ENCODE measurements at regions not wholly inside any gene's neighbourhood (a gene's known extent, or its start where the extent isn't known, plus 50 kb on each side); places are given as distances from the start of the nearest gene placed in this dataset.
"Not testable (repeated sequence)": the region's sequence is repeated elsewhere in the genome, so short reads cannot be mapped to it uniquely, and the experiment has no call there.

DNA sequence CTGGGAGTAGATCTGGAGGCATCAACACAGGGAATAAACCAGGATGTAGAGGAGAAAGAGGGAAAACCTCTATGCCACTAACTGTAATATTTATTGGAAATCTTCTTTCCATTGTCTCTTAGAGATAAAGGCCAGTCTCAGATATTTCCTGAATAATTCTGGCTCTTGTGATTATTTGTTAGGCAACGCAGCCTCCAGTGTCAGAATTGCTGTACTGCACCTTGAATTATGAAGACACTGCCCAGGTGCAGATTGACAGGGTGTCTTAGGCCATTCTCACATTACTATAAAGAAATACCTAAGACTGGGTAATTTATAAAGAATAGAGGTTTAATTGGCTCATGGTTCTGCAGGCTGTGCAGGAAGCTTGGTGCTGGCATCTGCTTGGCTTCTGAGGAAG, 100.7 kb upstream of the ZDHHC15 start:
- no peaks in the 10 kb centered on the region for H3K27me3 ChIP-seq (ENCODE audit: insufficient read depth, insufficient read length)

DNA sequence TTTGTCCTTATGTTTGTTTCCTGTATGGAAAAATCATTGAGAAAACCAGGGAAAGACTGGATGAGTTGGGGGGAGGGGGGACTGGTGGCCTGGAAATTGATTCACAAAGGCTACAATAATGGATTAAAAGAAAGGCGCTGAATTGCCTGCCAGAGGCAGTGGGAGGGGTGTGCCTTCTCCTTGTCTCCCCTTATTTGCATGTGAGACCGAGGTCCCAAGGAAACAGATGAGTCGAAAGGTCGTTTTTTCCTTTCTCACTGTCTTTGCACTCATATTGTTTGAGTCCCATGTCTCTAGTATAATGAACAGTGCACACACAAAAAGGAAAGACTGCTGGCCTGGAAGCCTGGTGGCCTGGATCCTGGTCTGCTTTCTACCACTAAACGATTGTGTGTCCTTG, 86.6 kb upstream of the ZDHHC15 start:
- Histone ChIP-seq H3K27me3 (ENCODE audit: insufficient read depth, insufficient read length) (no peaks in the 10 kb centered on the region), H3K36me3 (ENCODE audit: insufficient read depth, insufficient read length, low read length) (no peaks in the 10 kb centered on the region), H3K4me3 (ENCODE audit: insufficient read length, low read depth) (no peak overlapping the region), H3K9me3 (ENCODE audit: insufficient read depth, low read length) (peaks cover 7% of the 10 kb centered on the region; the same call in 1 of the 2 replicates), H3K9ac (ENCODE audit: insufficient read length, low read depth) (no peak overlapping the region), H3K4me1 (ENCODE audit: insufficient read depth, insufficient read length) (no peaks in the 10 kb centered on the region)
- DNase-seq (ENCODE audit: low read depth, low spot score) = peak; percentile 35
- TF ChIP-seq ZNF274 (IDR thresholded peaks at IDR 0.05; ENCODE audit: low read depth, low read length) (no peak), YY1 (IDR thresholded peaks at IDR 0.05; ENCODE audit: insufficient read depth, insufficient read length) (no peak), SUZ12 (IDR thresholded peaks at IDR 0.05; ENCODE audit: extremely low read depth, insufficient read depth, insufficient read length) (no peak)

More for the DNA sequence above, 100.7 kb upstream of the ZDHHC15 start:
- no peak for DNase-seq (ENCODE audit: low read depth, low spot score)
- Histone ChIP-seq H3K9ac (ENCODE audit: insufficient read length, low read depth) (no peak overlapping the region), H3K36me3 (ENCODE audit: insufficient read depth, insufficient read length, low read length) (no peaks in the 10 kb centered on the region), H3K4me1 (ENCODE audit: insufficient read depth, insufficient read length) (no peaks in the 10 kb centered on the region), H3K4me3 (ENCODE audit: insufficient read length, low read depth) (no peak overlapping the region), H3K9me3 (ENCODE audit: insufficient read depth, low read length) (no peaks in the 10 kb centered on the region)
- no peak for TF ChIP-seq YY1 (IDR thresholded peaks at IDR 0.05; ENCODE audit: insufficient read depth, insufficient read length)
- TF ChIP-seq SUZ12 (IDR thresholded peaks at IDR 0.05; ENCODE audit: extremely low read depth, insufficient read depth, insufficient read length) = no peak
- no peak for TF ChIP-seq ZNF274 (IDR thresholded peaks at IDR 0.05; ENCODE audit: low read depth, low read length)

DNA sequence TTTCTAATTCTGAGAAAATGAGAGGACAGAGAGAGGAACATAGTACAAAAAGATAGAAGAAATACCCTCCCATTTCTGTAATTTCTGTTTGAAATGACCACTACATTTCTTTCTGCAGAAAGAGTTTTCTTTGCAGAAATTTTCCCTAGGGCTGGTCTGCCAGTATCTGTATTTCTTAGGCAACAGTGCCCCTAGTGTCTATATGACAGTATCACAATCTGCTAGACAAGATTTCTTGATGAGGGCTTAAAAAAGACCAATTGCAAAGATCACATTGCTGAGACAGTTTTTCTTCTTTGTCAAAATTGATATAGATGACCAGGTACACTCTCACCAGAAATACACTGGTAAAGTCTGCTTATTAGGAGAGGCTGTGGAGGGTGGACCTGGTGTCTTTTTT, 81.0 kb upstream of the ZDHHC15 start:
- no peak overlapping the region for H3K4me3 ChIP-seq (ENCODE audit: insufficient read length, low read depth)
- peaks cover 11% of the 10 kb centered on the region; the same call in 1 of the 2 replicates for H3K9me3 ChIP-seq (ENCODE audit: insufficient read depth, low read length)
- no peak for DNase-seq (ENCODE audit: low read depth, low spot score)
- H3K27me3 ChIP-seq (ENCODE audit: insufficient read depth, insufficient read length) = no peaks in the 10 kb centered on the region
- TF ChIP-seq SUZ12 (IDR thresholded peaks at IDR 0.05; ENCODE audit: extremely low read depth, insufficient read depth, insufficient read length) (no peak), ZNF274 (IDR thresholded peaks at IDR 0.05; ENCODE audit: low read depth, low read length) (no peak), YY1 (IDR thresholded peaks at IDR 0.05; ENCODE audit: insufficient read depth, insufficient read length) (no peak)
- H3K9ac ChIP-seq (ENCODE audit: insufficient read length, low read depth) = no peak overlapping the region
- H3K4me1 ChIP-seq (ENCODE audit: insufficient read depth, insufficient read length) = no peaks in the 10 kb centered on the region
- no peaks in the 10 kb centered on the region for H3K36me3 ChIP-seq (ENCODE audit: insufficient read depth, insufficient read length, low read length)

DNA sequence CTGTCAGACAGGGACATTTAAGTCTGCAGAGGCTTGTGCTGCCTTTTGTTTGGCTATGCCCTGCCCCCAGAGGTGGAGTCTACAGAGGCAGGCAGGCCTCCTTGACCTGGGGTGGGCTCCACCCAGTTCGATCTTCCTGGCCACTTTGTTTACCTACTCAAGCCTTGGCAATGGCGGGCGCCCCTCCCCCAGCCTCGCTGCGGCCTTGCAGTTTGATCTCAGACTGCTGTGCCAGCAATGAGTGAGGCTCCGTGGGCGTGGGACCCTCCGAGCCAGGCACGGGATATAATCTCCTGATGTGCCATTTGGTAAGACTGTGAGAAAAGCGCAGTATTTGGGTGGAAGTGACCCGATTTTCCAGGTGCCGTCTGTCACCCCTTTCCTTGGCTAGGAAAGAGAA, 79.2 kb upstream of the ZDHHC15 start:
- not testable (repeated sequence) for H3K4me3 ChIP-seq (ENCODE audit: insufficient read length, low read depth); H3K27me3 ChIP-seq (ENCODE audit: insufficient read depth, insufficient read length); DNase-seq (ENCODE audit: low read depth, low spot score); H3K9ac ChIP-seq (ENCODE audit: insufficient read length, low read depth); H3K36me3 ChIP-seq (ENCODE audit: insufficient read depth, insufficient read length, low read length); H3K4me1 ChIP-seq (ENCODE audit: insufficient read depth, insufficient read length)
- H3K9me3 ChIP-seq (ENCODE audit: insufficient read depth, low read length) = peaks cover 11% of the 10 kb centered on the region; the same call in 1 of the 2 replicates

DNA sequence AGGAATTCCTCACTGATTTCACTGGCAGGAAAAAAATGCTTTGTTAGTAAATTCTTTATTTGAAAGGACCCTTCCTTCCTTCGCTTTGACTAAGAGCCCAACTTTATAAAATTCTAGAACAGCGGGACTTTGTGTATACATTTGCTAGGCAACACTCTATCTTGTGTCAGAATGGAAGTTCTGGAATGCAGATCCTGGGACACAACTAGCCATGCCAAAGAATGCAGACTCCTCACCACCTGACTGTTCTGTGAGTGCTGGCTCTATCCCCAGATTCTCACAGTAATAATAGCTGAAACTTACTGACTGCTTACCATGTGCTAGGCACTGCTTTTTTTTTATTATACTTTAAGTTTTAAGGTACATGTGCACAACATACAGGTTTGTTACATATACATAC, 73.3 kb upstream of the ZDHHC15 start:
- TF ChIP-seq YY1 (IDR thresholded peaks at IDR 0.05; ENCODE audit: insufficient read depth, insufficient read length) = no peak
- TF ChIP-seq ZNF274 (IDR thresholded peaks at IDR 0.05; ENCODE audit: low read depth, low read length) = no peak
- no peak for TF ChIP-seq SUZ12 (IDR thresholded peaks at IDR 0.05; ENCODE audit: extremely low read depth, insufficient read depth, insufficient read length)
- Histone ChIP-seq H3K27me3 (ENCODE audit: insufficient read depth, insufficient read length) (no peaks in the 10 kb centered on the region), H3K36me3 (ENCODE audit: insufficient read depth, insufficient read length, low read length) (no peaks in the 10 kb centered on the region), H3K4me1 (ENCODE audit: insufficient read depth, insufficient read length) (no peaks in the 10 kb centered on the region), H3K9ac (ENCODE audit: insufficient read length, low read depth) (no peak overlapping the region), H3K4me3 (ENCODE audit: insufficient read length, low read depth) (no peak overlapping the region), H3K9me3 (ENCODE audit: insufficient read depth, low read length) (no peaks in the 10 kb centered on the region)
- no peak for DNase-seq (ENCODE audit: low read depth, low spot score)

DNA sequence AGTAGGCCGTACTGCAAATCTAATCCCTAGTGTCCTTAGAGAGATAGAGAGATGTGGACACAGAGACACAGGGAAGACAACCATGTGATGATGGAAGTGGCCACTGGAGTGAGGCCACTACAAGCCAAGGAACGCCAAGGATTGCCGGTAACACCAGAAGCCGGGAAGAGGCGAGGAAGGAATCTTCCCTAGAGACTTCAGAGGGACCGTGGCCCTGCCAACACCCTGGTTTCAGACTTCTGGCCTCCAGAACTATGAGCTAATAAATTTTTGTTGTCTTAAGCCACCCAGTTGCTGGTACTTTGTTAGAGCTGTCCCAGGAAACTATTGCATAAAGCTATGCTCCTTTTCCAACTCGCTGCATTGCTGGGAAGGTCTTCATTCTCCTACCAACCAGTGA, 70.3 kb upstream of the ZDHHC15 start:
- not testable (repeated sequence) for H3K9me3 ChIP-seq (ENCODE audit: insufficient read depth, low read length); H3K9ac ChIP-seq (ENCODE audit: insufficient read length, low read depth); DNase-seq (ENCODE audit: low read depth, low spot score); H3K36me3 ChIP-seq (ENCODE audit: insufficient read depth, insufficient read length, low read length); H3K4me1 ChIP-seq (ENCODE audit: insufficient read depth, insufficient read length); H3K27me3 ChIP-seq (ENCODE audit: insufficient read depth, insufficient read length); H3K4me3 ChIP-seq (ENCODE audit: insufficient read length, low read depth)

DNA sequence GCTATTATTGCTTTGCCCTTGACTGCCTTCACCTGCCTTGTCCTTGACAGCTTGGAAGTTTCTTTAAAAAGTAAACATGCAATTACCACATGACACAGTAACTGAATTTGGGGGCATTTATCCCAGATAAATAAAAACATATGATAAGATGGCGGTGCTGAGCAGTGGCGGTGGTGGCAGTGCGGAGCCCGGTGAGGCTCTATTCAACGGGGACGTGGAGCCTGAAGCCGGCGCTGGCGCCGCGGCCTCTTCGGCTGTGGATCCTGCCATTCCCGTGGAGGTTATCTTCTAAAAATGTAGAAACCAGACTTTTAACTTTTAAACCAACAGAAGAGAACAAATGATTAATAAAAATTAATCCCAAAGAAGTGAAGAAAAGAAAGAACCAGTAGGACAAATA, 59.7 kb upstream of the ZDHHC15 start:
- Histone ChIP-seq H3K4me3 (ENCODE audit: insufficient read length, low read depth) (no peak overlapping the region), H3K9ac (ENCODE audit: insufficient read length, low read depth) (no peak overlapping the region), H3K27me3 (ENCODE audit: insufficient read depth, insufficient read length) (no peaks in the 10 kb centered on the region), H3K4me1 (ENCODE audit: insufficient read depth, insufficient read length) (no peaks in the 10 kb centered on the region), H3K36me3 (ENCODE audit: insufficient read depth, insufficient read length, low read length) (no peaks in the 10 kb centered on the region), H3K9me3 (ENCODE audit: insufficient read depth, low read length) (no peaks in the 10 kb centered on the region)
- no peak for DNase-seq (ENCODE audit: low read depth, low spot score)
- TF ChIP-seq SUZ12 (IDR thresholded peaks at IDR 0.05; ENCODE audit: extremely low read depth, insufficient read depth, insufficient read length) (no peak), YY1 (IDR thresholded peaks at IDR 0.05; ENCODE audit: insufficient read depth, insufficient read length) (no peak), ZNF274 (IDR thresholded peaks at IDR 0.05; ENCODE audit: low read depth, low read length) (no peak)
